H1 (cell line): ENCODE measurements at regions not wholly inside any gene's neighbourhood (a gene's known extent, or its start where the extent isn't known, plus 50 kb on each side); places are given as distances from the start of the nearest gene placed in this dataset.

ENCODE experiments used
- CTCF ChIA-PET: fragments of 300-600 bp; sonication (Branson Sonifier 250); formaldehyde crosslinking; loops from one replicate; lab custom pipeline; 2021; ENCODE audit not compliant: partially characterized antibody; lab: Charles Lee
- POLR2A ChIA-PET: fragments of 300-600 bp; sonication (Branson Sonifier 250); formaldehyde crosslinking; loops from one replicate; lab custom pipeline; 2021; ENCODE audit warnings: inconsistent platforms; ENCODE audit not compliant: partially characterized antibody; lab: Charles Lee
- DNase-seq, 2 experiments: peaks; one replicate each; pipeline versions ENCODE4 v3.0.0 to v3.0.0-alpha.2; 2010 to 2022; ENCODE audit warnings: low spot score in 2 of 2, low read depth in 1 of 2, mixed read lengths in 1 of 2
- FAIRE-seq: peaks from 2 replicates; lab custom pipeline; 2011; peaks lifted over from hg19 to GRCh38; lab: Jason Lieb, UNC
- H2AFZ ChIP-seq: 2 replicates; pipeline ENCODE4 v1.8.1; 2012; ENCODE audit warnings: low read length, inconsistent platforms
- H2AK5ac ChIP-seq: 2 replicates; pipeline ENCODE4 v1.6.1; 2013; ENCODE audit warnings: low read depth, low read length
- H2BK120ac ChIP-seq: replicated peaks from 2 replicates; pipeline ENCODE3; 2013; ENCODE audit warnings: low read depth, low read length, inconsistent platforms
- H2BK12ac ChIP-seq: 2 replicates; pipeline ENCODE4 v1.6.1; 2013; ENCODE audit warnings: low read depth, low read length
- H2BK15ac ChIP-seq: 2 replicates; pipeline ENCODE4 v1.6.1; 2013; ENCODE audit warnings: low read length
- H2BK20ac ChIP-seq: 2 replicates; pipeline ENCODE4 v1.6.1; 2013; ENCODE audit warnings: low read length
- H2BK5ac ChIP-seq: 2 replicates; pipeline ENCODE4 v1.6.1; 2013; ENCODE audit warnings: low read depth, low read length
- H3K14ac ChIP-seq: 2 replicates; pipeline ENCODE4 v1.6.1; 2013; ENCODE audit warnings: inconsistent platforms; ENCODE audit not compliant: insufficient read length
- H3K18ac ChIP-seq: 2 replicates; pipeline ENCODE4 v1.6.1; 2013; ENCODE audit warnings: low read length; ENCODE audit errors: extremely low read depth
- H3K23ac ChIP-seq: 2 replicates; pipeline ENCODE4 v1.6.1; 2013; ENCODE audit warnings: inconsistent platforms; ENCODE audit not compliant: insufficient read length
- H3K23me2 ChIP-seq: 2 replicates; pipeline ENCODE4 v1.6.1; 2013; ENCODE audit warnings: low read depth, low read length
- H3K27ac ChIP-seq: 2 replicates; pipeline ENCODE4 v1.6.1; 2011; ENCODE audit warnings: low read depth, low read length, inconsistent platforms
- H3K27me3 ChIP-seq, 4 experiments: replicated peaks in 1 of 4; 1 replicate in 1 of 4; 2 replicates in 3 of 4; pipeline versions ENCODE4 v1.6.1 to v1.8.1; 2011 to 2013; ENCODE audit warnings: low read length in 3 of 4, mild to moderate bottlenecking in 3 of 4, inconsistent platforms in 2 of 4, mixed read lengths in 2 of 4, moderate library complexity in 1 of 4; ENCODE audit not compliant: control insufficient read depth in 3 of 4, insufficient read depth in 3 of 4; ENCODE audit errors: extremely low read depth in 1 of 4
- H3K36me3 ChIP-seq, 4 experiments: 2 replicates each; pipeline versions ENCODE4 v1.6.1 to v1.8.1; 2011 to 2013; ENCODE audit warnings: mild to moderate bottlenecking in 4 of 4, low read length in 3 of 4, moderate library complexity in 2 of 4, control low read depth in 1 of 4, inconsistent platforms in 1 of 4; ENCODE audit not compliant: insufficient read depth in 4 of 4, control insufficient read depth in 2 of 4
- H3K4ac ChIP-seq: replicated peaks from 2 replicates; pipeline ENCODE3; 2013; ENCODE audit warnings: low read length, low read depth, mixed read lengths, inconsistent platforms; ENCODE audit not compliant: insufficient read length
- H3K4me1 ChIP-seq, 4 experiments: replicated peaks in 1 of 4; 1 replicate in 1 of 4; 2 replicates in 3 of 4; pipeline versions ENCODE4 v1.6.1 to v1.8.1; 2011 to 2013; ENCODE audit warnings: low read length in 3 of 4, inconsistent platforms in 2 of 4, mixed read lengths in 1 of 4; ENCODE audit not compliant: insufficient read depth in 4 of 4, control insufficient read depth in 3 of 4
- H3K4me2 ChIP-seq, 2 experiments: 2 replicates each; pipeline versions ENCODE4 v1.6.1 to v1.8.1; 2011 to 2013; ENCODE audit warnings: low read depth in 2 of 2, low read length in 2 of 2, control low read depth in 1 of 2, inconsistent platforms in 1 of 2, mild to moderate bottlenecking in 1 of 2; ENCODE audit not compliant: insufficient read depth in 1 of 2
- H3K4me3 ChIP-seq, 4 experiments: fragments of 200-600, 300-600 bp in 1 of 4; sonication (generic), shearing (Covaris generic), sonication (Bioruptor Twin) in 1 of 4; 2 replicates each; pipeline versions ENCODE4 v1.5.1 to v1.8.1; 2011 to 2016; ENCODE audit warnings: low read length in 4 of 4, low read depth in 3 of 4, control low read depth in 2 of 4, inconsistent platforms in 2 of 4, mild to moderate bottlenecking in 2 of 4, mixed read lengths in 1 of 4, moderate library complexity in 1 of 4; ENCODE audit not compliant: insufficient read depth in 2 of 4; ENCODE audit errors: extremely low read depth in 1 of 4
- H3K56ac ChIP-seq: replicated peaks from 2 replicates; pipeline ENCODE3; 2013; ENCODE audit warnings: low read depth, mild to moderate bottlenecking, mixed read lengths, low read length, inconsistent platforms; ENCODE audit not compliant: insufficient read length
- H3K79me1 ChIP-seq: 2 replicates; pipeline ENCODE4 v1.6.1; 2013; ENCODE audit warnings: low read depth, low read length, control low read depth
- H3K79me2 ChIP-seq, 2 experiments: 2 replicates each; pipeline versions ENCODE4 v1.6.1 to v1.8.1; 2012 to 2013; ENCODE audit warnings: low read length in 2 of 2, mild to moderate bottlenecking in 2 of 2, inconsistent platforms in 1 of 2; ENCODE audit not compliant: insufficient read depth in 2 of 2, control insufficient read depth in 1 of 2
- H3K9ac ChIP-seq, 4 experiments: replicated peaks in 1 of 4; 1 replicate in 1 of 4; 2 replicates in 3 of 4; pipeline versions ENCODE4 v1.6.1 to v1.8.1; 2011 to 2013; ENCODE audit warnings: low read depth in 3 of 4, low read length in 3 of 4, control low read depth in 2 of 4, mild to moderate bottlenecking in 2 of 4, moderate library complexity in 2 of 4, inconsistent platforms in 1 of 4; ENCODE audit errors: extremely low read depth in 1 of 4
- H3K9me3 ChIP-seq, 2 experiments: 2 replicates each; pipeline versions ENCODE4 v1.6.1 to v1.8.1; 2012 to 2013; ENCODE audit warnings: mild to moderate bottlenecking in 2 of 2, moderate library complexity in 2 of 2, control low read depth in 1 of 2, inconsistent platforms in 1 of 2, low read depth in 1 of 2, low read length in 1 of 2, mixed read lengths in 1 of 2; ENCODE audit not compliant: insufficient read depth in 2 of 2
- H4K20me1 ChIP-seq, 2 experiments: replicated peaks in 1 of 2; 2 replicates each; pipeline versions ENCODE3 to v1.8.1; 2011 to 2013; ENCODE audit warnings: inconsistent platforms in 2 of 2, low read length in 2 of 2, mild to moderate bottlenecking in 1 of 2; ENCODE audit not compliant: insufficient read depth in 2 of 2, control insufficient read depth in 1 of 2
- H4K5ac ChIP-seq: 2 replicates; pipeline ENCODE4 v1.6.1; 2013; ENCODE audit warnings: low read length, low read depth, mixed read lengths, inconsistent platforms; ENCODE audit not compliant: insufficient read length
- H4K8ac ChIP-seq: 2 replicates; pipeline ENCODE4 v1.8.0; 2013; ENCODE audit warnings: mild to moderate bottlenecking, moderate library complexity, low read length, inconsistent platforms; ENCODE audit not compliant: insufficient read depth; ENCODE audit errors: extremely low read depth
- H4K91ac ChIP-seq: replicated peaks from 2 replicates; pipeline ENCODE3; 2013; ENCODE audit warnings: low read length, mixed read lengths, inconsistent platforms; ENCODE audit not compliant: insufficient read length
- EGR1 ChIP-seq: IDR thresholded peaks from 2 replicates; pipeline ENCODE4 v1.6.1; 2011; ENCODE audit warnings: low read depth, low read length, borderline replicate concordance
- NANOG ChIP-seq: IDR thresholded peaks from 2 replicates; pipeline ENCODE4 v1.6.1; 2011; ENCODE audit warnings: low read length, low read depth, mild to moderate bottlenecking, inconsistent platforms; ENCODE audit not compliant: insufficient read depth, poor library complexity, severe bottlenecking
- RFX5 ChIP-seq: IDR thresholded peaks from 2 replicates; pipeline ENCODE4 v1.6.1; 2011; ENCODE audit warnings: low read depth, low read length, improper control_type of control experiment, borderline replicate concordance
- RXRA ChIP-seq: IDR thresholded peaks from 2 replicates; pipeline ENCODE4 v1.6.1; 2011; ENCODE audit warnings: low read depth, mild to moderate bottlenecking, low read length, moderate library complexity; ENCODE audit not compliant: insufficient read depth
- SUZ12 ChIP-seq: fragments of 200-600 bp; sonication (generic); IDR thresholded peaks from 2 replicates; pipeline ENCODE4 v1.6.1; 2012; ENCODE audit warnings: mild to moderate bottlenecking, inconsistent platforms, low read length, moderate library complexity, mixed read lengths
- whole genome bisulfite sequencing, 2 experiments: shearing (Covaris generic) in 1 of 2; methylation state at CpG; one replicate each; pipeline versions ENCODE4 v1.1.6 to v1.1.7; 2013 to 2015; ENCODE audit warnings: low lambda C conversion rate in 2 of 2, mixed read lengths in 2 of 2, inconsistent platforms in 1 of 2, low coverage in 1 of 2, missing lambda C conversion rate in 1 of 2; ENCODE audit not compliant: insufficient replicate concordance in 2 of 2, insufficient coverage in 1 of 2, insufficient read length in 1 of 2; ENCODE audit errors: extremely low coverage in 1 of 2, missing lambda C conversion rate in 1 of 2; 5-methylcytosine and 5-hydroxymethylcytosine counted together

DNA sequence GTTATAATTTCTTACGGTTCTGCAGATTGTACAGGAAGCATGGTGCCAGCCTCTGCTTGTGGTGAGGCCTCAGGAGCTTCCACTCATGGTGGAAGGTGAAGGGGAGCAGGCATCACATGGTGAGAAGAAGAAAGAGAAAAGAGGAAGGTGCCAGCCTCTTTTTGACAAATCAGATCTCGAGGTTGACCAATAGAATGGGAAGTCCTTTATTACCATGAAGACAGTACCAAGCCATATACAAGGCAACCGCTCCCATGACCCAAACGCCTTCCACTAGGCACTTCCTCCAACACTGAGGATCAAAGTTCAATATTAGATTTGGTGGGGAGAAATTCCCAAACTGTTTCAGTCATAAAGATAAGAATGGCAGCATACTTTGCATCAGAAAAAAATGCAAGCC is 502.8 kb downstream of the GLRX3 start:
- H3K4me2 ChIP-seq, result no peak overlapping the region
- H3K79me1 ChIP-seq, result no peaks in the 10 kb centered on the region
- no peak overlapping the region for H4K8ac ChIP-seq
- POLR2A ChIA-PET, result no interaction called here
- H2BK12ac ChIP-seq, result no peak overlapping the region
- H2BK5ac ChIP-seq, result no peak overlapping the region
- CTCF ChIA-PET, result interaction anchor here (0.5 to 1.5 kb wide), 2 partner anchors 23 to 940 kb away, joined by 3 to 4 read pairs; no protein-coding TSS in a partner anchor
- no peak overlapping the region for H2BK120ac ChIP-seq
- no peaks in the 10 kb centered on the region for H3K23me2 ChIP-seq
- no peaks in the 10 kb centered on the region for H4K20me1 ChIP-seq
- H4K91ac ChIP-seq, result no peak overlapping the region
- H3K9ac ChIP-seq, result no peak overlapping the region
- H3K79me2 ChIP-seq, result no peaks in the 10 kb centered on the region
- no peaks in the 10 kb centered on the region for H3K36me3 ChIP-seq
- WGBS, 2 experiments, result 94% methylated on average over 4 of the region's 4 CpGs; no CpG with 5 or more reads in 1 of the 2 experiments
- TF ChIP-seq SUZ12, result no peak
- no peak for TF ChIP-seq EGR1
- no peak for TF ChIP-seq NANOG
- no peak for TF ChIP-seq RFX5
- no peak for TF ChIP-seq RXRA
- H3K23ac ChIP-seq, result no peak overlapping the region
- H2BK20ac ChIP-seq, result no peak overlapping the region
- H3K4ac ChIP-seq, result no peak overlapping the region
- H2AK5ac ChIP-seq, result no peak overlapping the region
- DNase-seq (no peak), FAIRE-seq (no peak)
- H3K9me3 ChIP-seq, result no peaks in the 10 kb centered on the region
- no peaks in the 10 kb centered on the region for H3K27me3 ChIP-seq
- no peak overlapping the region for H3K27ac ChIP-seq
- H3K18ac ChIP-seq, result no peak overlapping the region
- H3K4me3 ChIP-seq, result no peak overlapping the region
- no peak overlapping the region for H3K14ac ChIP-seq
- no peak overlapping the region for H3K56ac ChIP-seq
- no peak overlapping the region for H2BK15ac ChIP-seq
- no peak overlapping the region for H4K5ac ChIP-seq
- H3K4me1 ChIP-seq, result peaks cover 3 to 12% (median 6%) of the 10 kb centered on the region in 4 experiments; a peak in 5 of 7 replicates
- H2AFZ ChIP-seq, result no peak overlapping the region
